Fibroblast of pulmonary artery (primary cell): ENCODE measurements at regions not wholly inside any gene's neighbourhood (a gene's known extent, or its start where the extent isn't known, plus 50 kb on each side); places are given as distances from the start of the nearest gene placed in this dataset.

Experiments used
- DNase-seq: peaks from one replicate; pipeline ENCODE4 v3.0.0-alpha.2; 2010; ENCODE audit warnings: low read depth
- H3K4me3 ChIP-seq: replicated peaks from 2 replicates; pipeline ENCODE4 v1.5.1; 2011; ENCODE audit warnings: low read depth, mild to moderate bottlenecking, control low read depth, low read length, moderate library complexity
- CTCF ChIP-seq: IDR thresholded peaks from 2 replicates; pipeline ENCODE4 v1.5.1; 2011; ENCODE audit warnings: mild to moderate bottlenecking, control low read depth, low read length, inconsistent platforms; ENCODE audit errors: missing control alignments

- DNase-seq, result no peak
- H3K4me3 ChIP-seq, result no peak overlapping the region
- no peak for TF ChIP-seq CTCF
Observed at GRCh38 chr5:152146566-152146965, 221.9 kb upstream of the GLRA1 start.

- no peak for TF ChIP-seq CTCF
- H3K4me3 ChIP-seq, result no peak overlapping the region
- no peak for DNase-seq
Observed at GRCh38 chr5:152144556-152144955, 219.9 kb upstream of the GLRA1 start.

GRCh38 chr5:152144030-152144429 is 219.4 kb upstream of the GLRA1 start:
- TF ChIP-seq CTCF, result no peak
- no peak for DNase-seq
- no peak overlapping the region for H3K4me3 ChIP-seq

- peak; percentile 75 for DNase-seq
- TF ChIP-seq CTCF, result peak; percentile 97
- peak overlapping the region; percentile 12 for H3K4me3 ChIP-seq
Observed at GRCh38 chr5:152142840-152143469, 218.3 kb upstream of the GLRA1 start.

GRCh38 chr5:152140347-152140746 is 215.7 kb upstream of the GLRA1 start:
- H3K4me3 ChIP-seq, result no peak overlapping the region
- TF ChIP-seq CTCF, result no peak
- no peak for DNase-seq

GRCh38 chr5:152137063-152137462 is 212.4 kb upstream of the GLRA1 start:
- DNase-seq, result no peak
- no peak overlapping the region for H3K4me3 ChIP-seq
- no peak for TF ChIP-seq CTCF

GRCh38 chr5:152136321-152136720 is 211.7 kb upstream of the GLRA1 start:
- no peak for DNase-seq
- TF ChIP-seq CTCF, result no peak
- no peak overlapping the region for H3K4me3 ChIP-seq
